Neural progenitor cell (in vitro differentiated cells): ENCODE measurements at regions not wholly inside any gene's neighbourhood (a gene's known extent, or its start where the extent isn't known, plus 50 kb on each side); places are given as distances from the start of the nearest gene placed in this dataset.

Source experiments
- DNase-seq: peaks from one replicate; pipeline ENCODE4 v3.0.0-alpha.2; 2016; ENCODE audit warnings: low spot score
- H2AFZ ChIP-seq: fragments of 200-600 bp; sonication (generic); replicated peaks from 2 replicates; pipeline ENCODE4 v1.6.1; 2016; ENCODE audit warnings: antibody characterized with exemption
- H3F3A ChIP-seq: fragments of 200-600 bp; sonication (generic); 2 replicates; pipeline ENCODE4 v1.6.1; 2016; ENCODE audit warnings: antibody characterized with exemption, low read depth
- H3K27ac ChIP-seq: fragments of 200-600 bp; sonication (generic); 2 replicates; pipeline ENCODE4 v1.5.1; 2016; ENCODE audit warnings: mild to moderate bottlenecking
- H3K27me3 ChIP-seq: fragments of 200-600 bp; sonication (generic); 2 replicates; pipeline ENCODE4 v1.6.1; 2016; ENCODE audit warnings: mild to moderate bottlenecking, moderate library complexity
- H3K36me3 ChIP-seq: fragments of 200-600 bp; sonication (generic); 2 replicates; pipeline ENCODE4 v1.5.1; 2016
- H3K4me1 ChIP-seq: fragments of 200-600 bp; sonication (generic); 2 replicates; pipeline ENCODE4 v1.6.1; 2016; ENCODE audit warnings: mixed run types
- H3K4me2 ChIP-seq: fragments of 200-600 bp; sonication (generic); 2 replicates; pipeline ENCODE4 v1.6.1; 2016
- H3K4me3 ChIP-seq: fragments of 200-600 bp; sonication (generic); 2 replicates; pipeline ENCODE4 v1.5.1; 2016
- H3K79me2 ChIP-seq: fragments of 200-600 bp; sonication (generic); 2 replicates; pipeline ENCODE4 v1.6.1; 2016; ENCODE audit warnings: low read depth
- H3K9ac ChIP-seq: fragments of 200-600 bp; sonication (generic); 2 replicates; pipeline ENCODE4 v1.6.1; 2016
- H3K9me3 ChIP-seq: fragments of 200-600 bp; sonication (generic); 2 replicates; pipeline ENCODE4 v1.5.1; 2016; ENCODE audit warnings: low read depth
- H4K20me1 ChIP-seq: fragments of 200-600 bp; sonication (generic); 2 replicates; pipeline ENCODE4 v1.6.1; 2016; ENCODE audit warnings: low read depth
- H3K27ac Mint-ChIP-seq: 3 replicates; pipeline ENCODE4 v1.8.0; 2021; ENCODE audit warnings: mixed read lengths
- H3K27me3 Mint-ChIP-seq: 2 replicates; pipeline ENCODE4 v1.8.0; 2022; ENCODE audit warnings: low read depth, mild to moderate bottlenecking, inconsistent platforms, moderate library complexity, mixed read lengths; ENCODE audit not compliant: insufficient read depth
- H3K36me3 Mint-ChIP-seq: 3 replicates; pipeline ENCODE4 v1.8.0; 2021; ENCODE audit warnings: mixed read lengths
- H3K4me1 Mint-ChIP-seq: 3 replicates; pipeline ENCODE4 v1.8.0; 2021; ENCODE audit warnings: mixed read lengths
- H3K4me3 Mint-ChIP-seq: 3 replicates; pipeline ENCODE4 v1.8.0; 2021; ENCODE audit warnings: mild to moderate bottlenecking, moderate library complexity, mixed read lengths
- H3K9me3 Mint-ChIP-seq: 3 replicates; pipeline ENCODE4 v1.8.0; 2020; ENCODE audit warnings: mixed read lengths
- EZH2 ChIP-seq: fragments of 200-600 bp; sonication (generic); IDR thresholded peaks from 2 replicates; pipeline ENCODE4 v1.6.1; 2017; ENCODE audit warnings: antibody characterized with exemption, mild to moderate bottlenecking, moderate library complexity
- EZH2phosphoT487 ChIP-seq: fragments of 200-600 bp; sonication (generic); IDR thresholded peaks from 2 replicates; pipeline ENCODE4 v1.6.1; 2017; ENCODE audit warnings: antibody characterized with exemption
- TF ChIP-seq, protein P1 (sequence below): fragments of 200-600 bp; sonication (generic); IDR thresholded peaks from 2 replicates; pipeline ENCODE4 v1.5.1; 2017; ENCODE audit warnings: antibody characterized with exemption, mild to moderate bottlenecking

DNA sequence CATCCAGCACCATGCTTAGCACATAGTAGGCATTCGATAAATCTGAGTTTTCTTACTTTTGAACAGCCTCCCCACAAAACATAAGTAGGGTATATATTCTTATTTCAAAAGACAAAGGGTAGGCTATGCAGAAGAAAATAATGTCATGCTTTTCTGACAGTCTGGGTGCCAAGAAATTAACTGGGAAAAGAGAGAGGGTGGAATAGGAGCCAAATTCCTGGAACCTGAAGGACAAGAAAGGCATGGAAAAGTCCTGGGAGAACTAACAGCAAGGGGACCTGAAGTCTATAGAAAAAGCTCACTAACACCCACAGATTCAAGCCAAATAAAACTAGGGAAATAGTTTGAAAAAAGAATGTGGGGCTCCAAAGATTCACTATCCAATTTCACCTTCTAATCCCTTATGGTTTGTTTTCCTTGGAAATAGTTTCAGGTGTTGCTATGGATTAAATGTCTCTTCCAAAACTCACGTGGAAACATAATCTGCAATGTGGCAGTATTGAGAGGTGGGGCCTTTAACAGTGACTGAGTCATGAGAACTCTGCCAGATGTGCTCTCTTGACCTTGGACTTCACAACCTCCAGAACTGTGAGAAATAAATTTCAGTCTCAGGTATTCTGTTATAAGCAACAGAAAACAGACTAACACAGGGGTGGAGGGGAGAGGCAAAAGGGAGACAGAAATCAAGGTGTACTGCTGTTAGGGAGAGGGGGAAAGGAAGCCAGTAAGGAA lies 173.3 kb upstream of the ARHGEF9 start:
- Histone ChIP-seq H3K4me2 (no peak overlapping the region), H3K4me3 (no peak overlapping the region), H3K9me3 (no peaks in the 10 kb centered on the region), H3K27me3 (no peaks in the 10 kb centered on the region), H4K20me1 (no peaks in the 10 kb centered on the region), H3K36me3 (no peaks in the 10 kb centered on the region), H3K9ac (no peak overlapping the region), H3K4me1 (peaks cover 13% of the 10 kb centered on the region), H3F3A (peaks cover 15% of the 10 kb centered on the region), H3K79me2 (no peaks in the 10 kb centered on the region), H2AFZ (no peak overlapping the region), H3K27ac (no peak overlapping the region)
- TF ChIP-seq EZH2 (no peak), EZH2phosphoT487 (no peak)
- TF ChIP-seq, protein P1, sequence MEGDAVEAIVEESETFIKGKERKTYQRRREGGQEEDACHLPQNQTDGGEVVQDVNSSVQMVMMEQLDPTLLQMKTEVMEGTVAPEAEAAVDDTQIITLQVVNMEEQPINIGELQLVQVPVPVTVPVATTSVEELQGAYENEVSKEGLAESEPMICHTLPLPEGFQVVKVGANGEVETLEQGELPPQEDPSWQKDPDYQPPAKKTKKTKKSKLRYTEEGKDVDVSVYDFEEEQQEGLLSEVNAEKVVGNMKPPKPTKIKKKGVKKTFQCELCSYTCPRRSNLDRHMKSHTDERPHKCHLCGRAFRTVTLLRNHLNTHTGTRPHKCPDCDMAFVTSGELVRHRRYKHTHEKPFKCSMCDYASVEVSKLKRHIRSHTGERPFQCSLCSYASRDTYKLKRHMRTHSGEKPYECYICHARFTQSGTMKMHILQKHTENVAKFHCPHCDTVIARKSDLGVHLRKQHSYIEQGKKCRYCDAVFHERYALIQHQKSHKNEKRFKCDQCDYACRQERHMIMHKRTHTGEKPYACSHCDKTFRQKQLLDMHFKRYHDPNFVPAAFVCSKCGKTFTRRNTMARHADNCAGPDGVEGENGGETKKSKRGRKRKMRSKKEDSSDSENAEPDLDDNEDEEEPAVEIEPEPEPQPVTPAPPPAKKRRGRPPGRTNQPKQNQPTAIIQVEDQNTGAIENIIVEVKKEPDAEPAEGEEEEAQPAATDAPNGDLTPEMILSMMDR, result no peak
- no peaks in the 10 kb centered on the region for H3K27me3 Mint-ChIP-seq
- H3K9me3 Mint-ChIP-seq, result peaks cover 10% of the 10 kb centered on the region
- H3K27ac Mint-ChIP-seq, result no peak overlapping the region
- no peak overlapping the region for H3K4me3 Mint-ChIP-seq
- DNase-seq, result no peak
- no peaks in the 10 kb centered on the region for H3K36me3 Mint-ChIP-seq
- H3K4me1 Mint-ChIP-seq, result peaks cover 13% of the 10 kb centered on the region

DNA sequence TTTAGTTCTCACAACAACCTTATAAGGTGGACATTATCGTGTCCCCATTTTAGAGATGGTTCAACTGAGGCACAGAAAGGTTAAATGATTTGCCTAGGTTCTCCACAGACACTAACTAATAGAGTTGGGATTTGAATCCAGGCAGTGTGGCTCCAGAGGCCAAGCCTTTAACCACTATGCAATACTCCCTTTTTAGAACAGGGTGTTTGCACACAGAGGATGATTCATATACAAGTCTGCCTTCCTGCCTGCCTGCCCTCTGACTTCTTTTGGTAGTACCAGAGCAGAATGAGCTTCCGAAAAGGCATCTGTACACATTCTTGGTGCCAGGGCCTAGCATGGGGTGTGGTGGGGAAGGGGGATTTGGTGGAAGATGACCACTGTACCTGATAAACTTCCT lies 150.8 kb upstream of the ARHGEF9 start:
- no peak overlapping the region for H3K27ac Mint-ChIP-seq
- H4K20me1 ChIP-seq, result no peaks in the 10 kb centered on the region
- no peak for DNase-seq
- TF ChIP-seq, protein P1, result no peak
- TF ChIP-seq EZH2 (no peak), EZH2phosphoT487 (no peak)
- no peak overlapping the region for H3K9ac ChIP-seq
- peaks cover 3% of the 10 kb centered on the region for H3K27me3 Mint-ChIP-seq
- no peaks in the 10 kb centered on the region for H3K9me3 ChIP-seq
- H3K79me2 ChIP-seq, result no peaks in the 10 kb centered on the region
- H3K36me3 Mint-ChIP-seq, result no peaks in the 10 kb centered on the region
- H3K36me3 ChIP-seq, result no peaks in the 10 kb centered on the region
- H3K9me3 Mint-ChIP-seq, result peaks cover 6% of the 10 kb centered on the region
- H3K4me3 Mint-ChIP-seq, result no peak overlapping the region
- H3K27ac ChIP-seq, result no peak overlapping the region
- H2AFZ ChIP-seq, result no peak overlapping the region
- peaks cover 12% of the 10 kb centered on the region for H3K4me1 Mint-ChIP-seq
- H3K4me3 ChIP-seq, result no peak overlapping the region
- no peaks in the 10 kb centered on the region for H3F3A ChIP-seq
- no peak overlapping the region for H3K4me2 ChIP-seq
- H3K4me1 ChIP-seq, result no peaks in the 10 kb centered on the region
- H3K27me3 ChIP-seq, result no peaks in the 10 kb centered on the region

DNA sequence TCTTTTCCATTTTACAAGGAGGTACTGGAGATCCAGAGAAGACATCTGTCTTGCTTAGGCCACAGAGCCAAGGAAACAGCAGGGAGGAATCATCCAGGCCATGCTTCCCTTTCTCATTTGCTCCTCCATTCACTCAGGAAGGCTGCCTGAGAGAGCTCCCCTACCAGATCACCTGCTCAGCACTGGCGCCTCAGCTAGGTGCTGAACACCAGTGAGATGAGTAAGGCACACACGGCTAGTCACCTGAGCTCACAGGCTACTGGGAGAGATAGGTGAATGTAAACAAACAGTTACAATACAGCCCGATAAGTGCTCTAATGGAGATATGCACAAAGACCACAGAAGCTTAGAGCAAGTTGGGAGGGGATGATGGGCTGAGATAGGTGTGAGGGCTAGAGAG lies 149.8 kb upstream of the ARHGEF9 start:
- Mint-ChIP-seq H3K4me3 (no peak overlapping the region), H3K9me3 (peaks cover 4% of the 10 kb centered on the region), H3K4me1 (peaks cover 12% of the 10 kb centered on the region), H3K27me3 (peaks cover 3% of the 10 kb centered on the region), H3K27ac (peak overlapping the region; percentile 60), H3K36me3 (no peaks in the 10 kb centered on the region)
- H3K4me3 ChIP-seq, result no peak overlapping the region
- no peaks in the 10 kb centered on the region for H3K36me3 ChIP-seq
- H3K9me3 ChIP-seq, result no peaks in the 10 kb centered on the region
- H3K79me2 ChIP-seq, result no peaks in the 10 kb centered on the region
- H3K4me2 ChIP-seq, result no peak overlapping the region
- TF ChIP-seq EZH2phosphoT487, result no peak
- no peak for TF ChIP-seq EZH2
- TF ChIP-seq, protein P1, result no peak
- H3K9ac ChIP-seq, result no peak overlapping the region
- no peaks in the 10 kb centered on the region for H3K27me3 ChIP-seq
- H2AFZ ChIP-seq, result no peak overlapping the region
- DNase-seq, result peak; percentile 2
- no peaks in the 10 kb centered on the region for H3F3A ChIP-seq
- H3K27ac ChIP-seq, result no peak overlapping the region
- H3K4me1 ChIP-seq, result no peaks in the 10 kb centered on the region
- no peaks in the 10 kb centered on the region for H4K20me1 ChIP-seq
